Tibial nerve (tissue), 3 donors: ENCODE measurements at regions not wholly inside any gene's neighbourhood (a gene's known extent, or its start where the extent isn't known, plus 50 kb on each side); places are given as distances from the start of the nearest gene placed in this dataset.

ENCODE experiments used
- POLR2A ChIP-seq, 2 donors: fragments of 450-650 bp; IDR thresholded peaks; one replicate each; pipeline ENCODE4 v1.6.1; 2017; ENCODE audit warnings: antibody characterized with exemption in 2 of 2, mild to moderate bottlenecking in 2 of 2, moderate library complexity in 2 of 2
- TF ChIP-seq, protein P1 (sequence below), 5 experiments: fragments of 200-600 bp in 3 of 5; fragments of 450-650 bp in 2 of 5; sonication (generic) in 3 of 5; IDR thresholded peaks; one replicate each; pipeline ENCODE4 v1.5.1; 2016 to 2019; ENCODE audit warnings: antibody characterized with exemption in 5 of 5, mild to moderate bottlenecking in 3 of 5, moderate library complexity in 2 of 5

DNA sequence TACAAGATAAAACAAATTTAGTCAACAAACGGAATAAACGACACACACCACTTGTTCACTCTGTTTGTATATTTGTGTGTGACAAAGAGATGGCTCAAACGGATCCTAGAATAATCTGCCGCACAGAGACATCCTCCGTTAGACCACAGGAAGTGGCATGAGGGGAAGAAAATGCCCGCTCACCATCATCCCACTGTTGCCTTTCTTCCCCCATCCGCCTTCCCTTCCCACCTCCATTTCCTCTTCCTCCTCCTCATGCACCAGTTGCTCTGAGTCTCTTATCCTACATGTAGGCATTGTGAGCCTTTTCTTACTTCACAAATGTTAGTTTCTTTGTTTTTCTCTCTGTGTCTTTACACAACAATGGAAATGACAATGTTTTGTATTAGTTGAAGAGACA, 228.5 kb upstream of the SMIM21 start:
- TF ChIP-seq, protein P1, sequence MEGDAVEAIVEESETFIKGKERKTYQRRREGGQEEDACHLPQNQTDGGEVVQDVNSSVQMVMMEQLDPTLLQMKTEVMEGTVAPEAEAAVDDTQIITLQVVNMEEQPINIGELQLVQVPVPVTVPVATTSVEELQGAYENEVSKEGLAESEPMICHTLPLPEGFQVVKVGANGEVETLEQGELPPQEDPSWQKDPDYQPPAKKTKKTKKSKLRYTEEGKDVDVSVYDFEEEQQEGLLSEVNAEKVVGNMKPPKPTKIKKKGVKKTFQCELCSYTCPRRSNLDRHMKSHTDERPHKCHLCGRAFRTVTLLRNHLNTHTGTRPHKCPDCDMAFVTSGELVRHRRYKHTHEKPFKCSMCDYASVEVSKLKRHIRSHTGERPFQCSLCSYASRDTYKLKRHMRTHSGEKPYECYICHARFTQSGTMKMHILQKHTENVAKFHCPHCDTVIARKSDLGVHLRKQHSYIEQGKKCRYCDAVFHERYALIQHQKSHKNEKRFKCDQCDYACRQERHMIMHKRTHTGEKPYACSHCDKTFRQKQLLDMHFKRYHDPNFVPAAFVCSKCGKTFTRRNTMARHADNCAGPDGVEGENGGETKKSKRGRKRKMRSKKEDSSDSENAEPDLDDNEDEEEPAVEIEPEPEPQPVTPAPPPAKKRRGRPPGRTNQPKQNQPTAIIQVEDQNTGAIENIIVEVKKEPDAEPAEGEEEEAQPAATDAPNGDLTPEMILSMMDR (IDR thresholded peaks at IDR 0.05) = no peak
- no peak for TF ChIP-seq POLR2A (IDR thresholded peaks at IDR 0.05)
